ENCODE measurements at regions not wholly inside any gene's neighbourhood (a gene's known extent, or its start where the extent isn't known, plus 50 kb on each side); places are given as distances from the start of the nearest gene placed in this dataset.

GRCh38 chr3:74304424-74304823 is 310.0 kb downstream of the CNTN3 start:
- DNase-seq, result no peak
- Histone ChIP-seq H3K27ac (no peak overlapping the region), H3K36me3 (ENCODE audit: insufficient read depth in 1 of 2, low read depth in 1 of 2) (no peaks in the 10 kb centered on the region), H3K9me3 (no peaks in the 10 kb centered on the region), H3K27me3 (ENCODE audit: insufficient read depth in 3 of 3, low read length in 2 of 3) (no peaks in the 10 kb centered on the region), H3K4me3 (no peak overlapping the region), H3K4me1 (no peaks in the 10 kb centered on the region)
- no peak for ATAC-seq
- WGBS, 3 donors, result 83 to 94% (median 84%) methylated on average over 1 of the region's 1 CpG
- TF ChIP-seq CTCF (IDR thresholded peaks at IDR 0.05), result no peak
- intact Hi-C loops (cut with DNase I), result no loop called here

GRCh38 chr3:74303711-74304110 is 310.7 kb downstream of the CNTN3 start:
- ATAC-seq (no peak), DNase-seq (no peak)
- intact Hi-C loops (cut with DNase I), result no loop called here
- no peaks in the 10 kb centered on the region for H3K27me3 ChIP-seq (ENCODE audit: insufficient read depth in 3 of 3, low read length in 2 of 3)
- no peak for TF ChIP-seq CTCF (IDR thresholded peaks at IDR 0.05)
- no peaks in the 10 kb centered on the region for H3K36me3 ChIP-seq (ENCODE audit: insufficient read depth in 1 of 2, low read depth in 1 of 2)
- 72 to 84% (median 78%) methylated on average over 2 of the region's 2 CpGs for WGBS, 3 donors
- no peaks in the 10 kb centered on the region for H3K4me1 ChIP-seq
- H3K27ac ChIP-seq, result no peak overlapping the region
- no peak overlapping the region for H3K4me3 ChIP-seq
- no peaks in the 10 kb centered on the region for H3K9me3 ChIP-seq

- Histone ChIP-seq H3K4me1 (no peaks in the 10 kb centered on the region), H3K36me3 (ENCODE audit: insufficient read depth in 1 of 2, low read depth in 1 of 2) (no peaks in the 10 kb centered on the region), H3K27me3 (ENCODE audit: insufficient read depth in 3 of 3, low read length in 2 of 3) (no peaks in the 10 kb centered on the region), H3K4me3 (no peak overlapping the region), H3K27ac (no peak overlapping the region), H3K9me3 (no peaks in the 10 kb centered on the region)
- intact Hi-C loops (cut with DNase I), result no loop called here
- WGBS, 3 donors, result 16 to 48% (median 28%) methylated on average over 1 of the region's 1 CpG
- DNase-seq (no peak), ATAC-seq (no peak)
- no peak for TF ChIP-seq CTCF (IDR thresholded peaks at IDR 0.05)
These were observed 311.5 kb downstream of the CNTN3 start for GRCh38 chr3:74302969-74303368.

GRCh38 chr3:74302281-74302680 is 312.2 kb downstream of the CNTN3 start:
- Histone ChIP-seq H3K4me3 (no peak overlapping the region), H3K9me3 (no peaks in the 10 kb centered on the region), H3K27ac (no peak overlapping the region), H3K27me3 (ENCODE audit: insufficient read depth in 3 of 3, low read length in 2 of 3) (no peaks in the 10 kb centered on the region), H3K36me3 (ENCODE audit: insufficient read depth in 1 of 2, low read depth in 1 of 2) (no peaks in the 10 kb centered on the region), H3K4me1 (no peaks in the 10 kb centered on the region)
- WGBS, 3 donors, result 31 to 57% (median 43%) methylated on average over 1 of the region's 1 CpG
- intact Hi-C loops (cut with DNase I), result no loop called here
- TF ChIP-seq CTCF (IDR thresholded peaks at IDR 0.05), result no peak
- DNase-seq (no peak), ATAC-seq (no peak)

GRCh38 chr3:74301056-74301455 is 313.4 kb downstream of the CNTN3 start:
- DNase-seq (no peak), ATAC-seq (no peak)
- H3K27ac ChIP-seq, result no peak overlapping the region
- H3K9me3 ChIP-seq, result no peaks in the 10 kb centered on the region
- H3K27me3 ChIP-seq (ENCODE audit: insufficient read depth in 3 of 3, low read length in 2 of 3), result no peaks in the 10 kb centered on the region
- intact Hi-C loops (cut with DNase I), result no loop called here
- no peak for TF ChIP-seq CTCF (IDR thresholded peaks at IDR 0.05)
- H3K4me3 ChIP-seq, result no peak overlapping the region
- no peaks in the 10 kb centered on the region for H3K4me1 ChIP-seq
- no peaks in the 10 kb centered on the region for H3K36me3 ChIP-seq (ENCODE audit: insufficient read depth in 1 of 2, low read depth in 1 of 2)

All from psoas muscle (tissue), 7 donors.